ENCODE measurements at regions not wholly inside any gene's neighbourhood (a gene's known extent, or its start where the extent isn't known, plus 50 kb on each side); places are given as distances from the start of the nearest gene placed in this dataset.

DNA sequence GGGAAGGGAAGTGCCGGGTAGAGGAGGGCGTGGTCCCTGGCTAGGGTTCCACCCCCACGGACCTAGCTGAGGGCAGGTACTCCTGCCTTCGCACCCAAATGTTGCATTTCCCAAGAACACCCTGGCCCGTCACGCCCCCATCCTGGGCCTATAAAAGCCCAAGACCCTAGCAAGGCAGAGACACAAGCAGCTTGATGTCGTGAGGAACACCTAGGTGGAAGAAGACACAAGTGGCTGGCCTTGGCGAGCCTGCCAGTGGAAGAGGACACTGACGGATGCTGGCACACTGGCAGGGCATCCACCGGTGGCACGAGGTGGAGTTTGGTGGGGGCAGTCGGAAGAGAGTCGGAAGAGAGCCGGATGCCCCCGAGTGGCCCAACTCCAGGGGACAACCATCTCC lies 244.8 kb upstream of the CTSO start:
- TF ChIP-seq, protein P1, sequence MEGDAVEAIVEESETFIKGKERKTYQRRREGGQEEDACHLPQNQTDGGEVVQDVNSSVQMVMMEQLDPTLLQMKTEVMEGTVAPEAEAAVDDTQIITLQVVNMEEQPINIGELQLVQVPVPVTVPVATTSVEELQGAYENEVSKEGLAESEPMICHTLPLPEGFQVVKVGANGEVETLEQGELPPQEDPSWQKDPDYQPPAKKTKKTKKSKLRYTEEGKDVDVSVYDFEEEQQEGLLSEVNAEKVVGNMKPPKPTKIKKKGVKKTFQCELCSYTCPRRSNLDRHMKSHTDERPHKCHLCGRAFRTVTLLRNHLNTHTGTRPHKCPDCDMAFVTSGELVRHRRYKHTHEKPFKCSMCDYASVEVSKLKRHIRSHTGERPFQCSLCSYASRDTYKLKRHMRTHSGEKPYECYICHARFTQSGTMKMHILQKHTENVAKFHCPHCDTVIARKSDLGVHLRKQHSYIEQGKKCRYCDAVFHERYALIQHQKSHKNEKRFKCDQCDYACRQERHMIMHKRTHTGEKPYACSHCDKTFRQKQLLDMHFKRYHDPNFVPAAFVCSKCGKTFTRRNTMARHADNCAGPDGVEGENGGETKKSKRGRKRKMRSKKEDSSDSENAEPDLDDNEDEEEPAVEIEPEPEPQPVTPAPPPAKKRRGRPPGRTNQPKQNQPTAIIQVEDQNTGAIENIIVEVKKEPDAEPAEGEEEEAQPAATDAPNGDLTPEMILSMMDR (conservative IDR thresholded peaks at IDR 0.05) = no peak
- no peak overlapping the region for H3K27ac ChIP-seq

DNA sequence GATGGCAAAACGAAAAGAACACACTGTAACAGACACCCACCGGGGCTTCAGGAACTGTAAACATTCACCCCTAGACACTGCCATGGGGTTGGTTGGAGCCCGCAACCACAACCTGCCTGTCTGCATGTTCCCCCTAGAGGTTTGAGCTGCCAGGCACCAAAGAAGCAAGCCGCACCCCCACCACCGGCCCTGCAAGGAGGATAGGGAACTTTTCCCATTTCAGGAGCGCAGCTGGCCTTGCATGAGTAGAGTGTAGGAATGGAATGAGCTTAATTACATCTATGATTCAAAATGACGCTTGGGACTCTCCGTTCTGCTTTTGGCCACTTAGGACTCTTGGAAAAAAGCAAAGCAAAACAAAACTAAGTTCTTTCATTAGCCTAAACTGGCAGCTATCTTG lies 243.6 kb upstream of the CTSO start:
- TF ChIP-seq, protein P1 (conservative IDR thresholded peaks at IDR 0.05) = no peak

DNA sequence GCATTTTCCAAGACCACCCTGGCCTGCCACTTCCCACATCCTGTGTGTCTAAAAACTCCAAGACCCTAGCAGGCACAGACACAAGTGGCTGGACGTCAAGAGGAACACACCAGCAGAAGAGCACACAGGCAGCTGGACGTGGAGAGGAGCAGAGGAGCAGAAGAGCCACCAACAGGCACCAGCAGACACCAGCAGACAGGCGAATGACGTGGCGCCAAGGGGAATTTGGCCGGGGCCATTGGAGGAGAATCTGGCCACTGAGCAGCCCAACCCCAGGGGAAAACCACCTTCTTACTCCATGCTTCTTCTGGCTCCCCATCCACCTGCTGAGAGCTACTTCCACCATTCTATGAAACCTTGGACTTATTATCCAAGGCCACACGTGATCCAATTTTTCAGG lies 243.1 kb upstream of the CTSO start:
- TF ChIP-seq, protein P1 (conservative IDR thresholded peaks at IDR 0.05) = no peak
- H3K27ac ChIP-seq = no peak overlapping the region

More for the DNA sequence above, 243.6 kb upstream of the CTSO start:
- H3K27ac ChIP-seq = no peak overlapping the region

DNA sequence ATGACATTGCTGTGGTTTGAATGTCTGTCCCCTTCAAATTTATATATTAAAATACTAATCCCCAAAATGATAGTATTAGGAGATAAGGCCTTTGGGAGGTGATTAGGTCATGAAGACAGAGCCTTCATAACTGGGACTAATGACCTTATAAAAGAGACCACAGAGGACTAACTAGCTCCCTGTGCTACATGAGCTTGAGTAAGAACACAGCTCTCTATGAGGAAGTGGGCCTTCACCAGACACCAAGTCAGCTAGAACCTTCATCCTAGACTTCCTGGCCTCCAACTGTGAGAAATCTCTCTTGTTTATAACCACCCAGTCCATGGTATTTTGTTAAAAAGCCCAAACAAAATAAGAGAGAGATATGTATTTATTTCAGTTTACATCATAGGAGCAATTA lies 242.2 kb upstream of the CTSO start:
- TF ChIP-seq, protein P1 (conservative IDR thresholded peaks at IDR 0.05) = no peak
- H3K27ac ChIP-seq = no peak overlapping the region

DNA sequence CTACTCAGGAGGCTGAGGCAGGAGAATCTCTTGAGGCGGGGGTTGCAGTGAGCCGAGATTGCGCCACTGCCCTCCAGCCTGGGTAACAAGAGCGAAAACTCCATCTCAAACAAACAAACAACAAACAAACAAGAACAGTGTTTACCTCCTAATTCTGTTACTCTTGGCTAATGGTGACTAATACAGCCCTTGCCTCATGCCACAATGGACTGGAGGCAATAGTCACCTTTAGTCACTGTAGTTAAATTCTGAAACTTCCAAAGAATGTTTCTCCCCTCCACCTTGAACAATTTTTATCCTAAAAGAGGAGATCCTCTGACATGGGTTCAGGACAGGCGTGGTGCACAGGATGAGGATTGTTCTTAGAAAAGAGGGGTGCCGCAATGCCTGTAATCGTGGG lies 241.2 kb upstream of the CTSO start:
- no peak overlapping the region for H3K27ac ChIP-seq
- TF ChIP-seq, protein P1 (conservative IDR thresholded peaks at IDR 0.05) = no peak

DNA sequence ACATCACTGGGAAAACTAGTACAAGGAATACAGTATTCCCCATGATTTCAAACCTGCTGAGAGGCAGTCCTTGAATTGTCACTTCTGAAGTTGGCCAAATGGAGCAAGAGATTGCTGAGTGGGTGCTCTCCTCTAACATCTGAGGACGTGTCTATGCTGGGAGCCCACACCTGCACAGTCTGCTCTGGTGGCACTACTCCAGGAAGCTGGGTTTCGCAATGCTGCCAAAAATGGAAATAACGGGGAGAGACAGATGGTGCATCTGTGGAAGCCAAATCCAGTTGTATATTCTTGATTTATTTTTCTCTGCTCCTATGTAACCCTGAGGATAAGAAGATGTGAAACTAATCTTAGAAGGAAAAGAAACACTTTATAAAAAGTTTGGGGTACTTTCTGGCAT lies 240.1 kb upstream of the CTSO start:
- no peak overlapping the region for H3K27ac ChIP-seq

DNA sequence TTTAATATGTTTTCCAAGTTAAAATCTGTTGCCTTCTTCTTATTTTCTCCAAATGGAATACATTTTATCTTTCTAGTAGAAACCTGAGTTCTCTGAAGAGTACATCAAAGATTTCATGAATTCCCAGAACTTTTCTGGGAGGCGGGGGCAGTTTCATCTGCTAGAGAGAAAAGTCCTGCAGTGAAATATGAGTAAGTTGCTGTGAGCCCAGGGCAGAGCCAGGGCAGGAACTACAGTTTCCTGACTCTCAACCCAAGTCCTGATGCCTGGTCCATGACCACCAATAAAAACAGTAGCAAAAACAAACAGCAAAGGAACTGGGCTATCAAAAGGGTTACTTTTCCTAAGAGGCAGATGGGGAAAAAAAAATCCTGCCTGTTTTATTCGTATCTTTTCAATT lies 239.4 kb upstream of the CTSO start:
- no peak overlapping the region for H3K27ac ChIP-seq
- TF ChIP-seq, protein P1 (conservative IDR thresholded peaks at IDR 0.05) = no peak

More for the DNA sequence above, 240.1 kb upstream of the CTSO start:
- TF ChIP-seq, protein P1 (conservative IDR thresholded peaks at IDR 0.05) = no peak

DNA sequence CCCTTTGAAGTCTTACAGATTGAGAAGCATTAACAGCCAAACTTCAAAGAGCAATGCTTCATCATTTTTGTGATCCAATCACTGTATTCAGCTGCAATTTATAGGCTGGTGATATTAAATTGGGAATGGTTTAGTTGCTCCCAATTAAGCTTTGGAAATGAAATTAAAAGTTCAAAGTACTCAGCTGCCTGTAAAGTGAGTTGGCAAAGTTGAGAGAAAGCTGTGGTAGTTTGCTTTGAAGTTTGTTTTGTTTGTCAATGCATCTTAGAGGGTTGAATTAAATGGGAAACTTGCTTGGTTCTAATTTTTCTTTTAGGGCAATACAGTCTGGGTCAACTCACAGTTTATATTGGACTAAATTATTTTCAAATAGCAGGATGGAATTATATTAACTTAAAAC lies 238.4 kb upstream of the CTSO start:
- TF ChIP-seq, protein P1 (conservative IDR thresholded peaks at IDR 0.05) = no peak

More for the DNA sequence above, 238.4 kb upstream of the CTSO start:
- H3K27ac ChIP-seq = no peak overlapping the region
